Suprapubic skin (tissue), 4 donors: ENCODE measurements at regions not wholly inside any gene's neighbourhood (a gene's known extent, or its start where the extent isn't known, plus 50 kb on each side); places are given as distances from the start of the nearest gene placed in this dataset.

Experiments used
- EP300 ChIP-seq: sonication (generic); formaldehyde crosslinking; IDR thresholded peaks from one replicate; pipeline ENCODE4 v1.6.1; 2017; ENCODE audit warnings: antibody characterized with exemption
- POLR2A ChIP-seq, 2 donors: fragments of 450-650 bp; IDR thresholded peaks; one replicate each; pipeline ENCODE4 v1.6.1; 2017; ENCODE audit warnings: antibody characterized with exemption in 2 of 2, mild to moderate bottlenecking in 2 of 2, moderate library complexity in 2 of 2
- POLR2AphosphoS5 ChIP-seq, 3 donors: sonication (generic); formaldehyde crosslinking; IDR thresholded peaks; one replicate each; pipeline ENCODE4 v1.6.1; 2017; ENCODE audit warnings: antibody characterized with exemption in 3 of 3
- TF ChIP-seq, protein P1 (sequence below), 2 donors: fragments of 200-600 bp in 1 of 2; fragments of 450-650 bp in 1 of 2; sonication (generic) in 1 of 2; IDR thresholded peaks; one replicate each; pipeline ENCODE4 v1.5.1; 2016 to 2019; ENCODE audit warnings: antibody characterized with exemption in 2 of 2, mild to moderate bottlenecking in 1 of 2, moderate library complexity in 1 of 2

DNA sequence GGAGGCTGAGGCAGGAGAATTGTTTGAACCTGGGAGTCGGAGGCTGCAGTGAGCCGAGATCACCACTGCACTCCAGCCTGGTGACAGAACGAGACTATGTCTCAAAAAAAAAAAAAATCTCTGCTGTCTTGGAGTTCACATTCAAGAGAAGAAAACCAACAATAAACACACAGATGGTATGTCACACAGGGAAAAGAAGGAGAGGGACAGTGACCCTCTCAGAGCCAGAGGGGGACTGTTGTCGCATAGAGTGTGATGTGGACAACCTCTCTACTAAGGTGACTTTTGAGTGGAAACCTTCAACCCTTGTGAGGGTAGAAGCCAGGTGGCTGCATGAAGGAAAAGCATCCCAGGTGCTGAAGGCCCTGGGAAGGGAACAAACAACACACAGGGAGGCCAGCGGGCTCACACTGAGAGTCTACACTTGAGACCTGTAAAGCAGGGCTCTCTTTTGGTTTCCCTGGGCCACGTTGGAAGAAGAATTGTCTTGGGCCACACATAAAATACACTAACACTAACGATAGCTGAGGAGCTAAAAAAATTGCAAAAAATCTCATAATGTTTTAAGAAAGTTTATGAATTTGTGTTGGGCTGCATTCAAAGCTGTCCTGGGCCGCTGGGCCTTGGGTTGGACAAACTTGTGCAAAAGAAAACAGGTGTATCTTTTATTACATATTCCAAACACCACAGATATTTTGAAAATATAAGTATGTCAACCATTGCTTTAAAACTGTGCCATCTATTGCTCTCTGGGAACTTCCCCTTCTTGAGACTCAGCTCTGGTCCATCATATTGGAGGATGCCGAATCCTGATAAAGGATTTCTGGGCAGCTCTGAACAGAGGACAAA, 136.0 kb downstream of the DDX1 start:
- TF ChIP-seq EP300 (no peak), POLR2A (IDR thresholded peaks at IDR 0.05) (no peak), POLR2AphosphoS5 (IDR thresholded peaks at IDR 0.05) (no peak)
- TF ChIP-seq, protein P1, sequence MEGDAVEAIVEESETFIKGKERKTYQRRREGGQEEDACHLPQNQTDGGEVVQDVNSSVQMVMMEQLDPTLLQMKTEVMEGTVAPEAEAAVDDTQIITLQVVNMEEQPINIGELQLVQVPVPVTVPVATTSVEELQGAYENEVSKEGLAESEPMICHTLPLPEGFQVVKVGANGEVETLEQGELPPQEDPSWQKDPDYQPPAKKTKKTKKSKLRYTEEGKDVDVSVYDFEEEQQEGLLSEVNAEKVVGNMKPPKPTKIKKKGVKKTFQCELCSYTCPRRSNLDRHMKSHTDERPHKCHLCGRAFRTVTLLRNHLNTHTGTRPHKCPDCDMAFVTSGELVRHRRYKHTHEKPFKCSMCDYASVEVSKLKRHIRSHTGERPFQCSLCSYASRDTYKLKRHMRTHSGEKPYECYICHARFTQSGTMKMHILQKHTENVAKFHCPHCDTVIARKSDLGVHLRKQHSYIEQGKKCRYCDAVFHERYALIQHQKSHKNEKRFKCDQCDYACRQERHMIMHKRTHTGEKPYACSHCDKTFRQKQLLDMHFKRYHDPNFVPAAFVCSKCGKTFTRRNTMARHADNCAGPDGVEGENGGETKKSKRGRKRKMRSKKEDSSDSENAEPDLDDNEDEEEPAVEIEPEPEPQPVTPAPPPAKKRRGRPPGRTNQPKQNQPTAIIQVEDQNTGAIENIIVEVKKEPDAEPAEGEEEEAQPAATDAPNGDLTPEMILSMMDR (IDR thresholded peaks at IDR 0.05) = no peak
